ENCODE measurements at regions not wholly inside any gene's neighbourhood (a gene's known extent, or its start where the extent isn't known, plus 50 kb on each side); places are given as distances from the start of the nearest gene placed in this dataset.

DNA sequence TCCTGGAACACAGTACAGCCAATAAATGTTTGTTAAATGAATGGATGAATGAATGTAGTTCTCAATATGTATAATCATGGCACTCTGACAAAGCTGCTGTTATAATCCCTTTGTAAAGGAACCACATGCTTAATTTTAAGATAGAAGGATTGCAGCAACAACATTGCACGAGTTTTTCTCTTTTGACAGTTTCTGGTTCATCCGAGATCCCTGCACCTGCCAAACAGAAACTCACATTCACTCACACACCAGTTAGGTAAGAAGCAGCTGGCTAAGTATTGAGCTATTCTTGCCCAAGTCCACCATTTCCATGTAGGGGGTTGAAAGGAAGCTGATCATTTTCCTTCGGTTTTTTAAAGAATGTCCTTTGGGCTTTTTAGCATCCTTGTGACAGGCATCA lies 133.7 kb upstream of the MAP1B start:
- H3K4me3 ChIP-seq = no peak overlapping the region
- no peaks in the 10 kb centered on the region for H3K36me3 ChIP-seq
- intact Hi-C loops (cut with DNase I) = no loop called here
- H3K9me3 ChIP-seq = no peaks in the 10 kb centered on the region
- TF ChIP-seq CTCF (IDR thresholded peaks at IDR 0.05) = no peak
- peak overlapping the region in 1 of 2 donors; percentile 15 for H3K27ac ChIP-seq
- ATAC-seq (no peak), DNase-seq (no peak)
- no peaks in the 10 kb centered on the region for H3K27me3 ChIP-seq
- peaks cover 0 to 6% of the 10 kb centered on the region in 2 donors for H3K4me1 ChIP-seq

- no peak for TF ChIP-seq CTCF (IDR thresholded peaks at IDR 0.05)
- peak overlapping the region in 1 of 2 donors; percentile 15 for H3K27ac ChIP-seq
- peak; percentile 66 for ATAC-seq
- DNase-seq = no peak
- no peaks in the 10 kb centered on the region for H3K9me3 ChIP-seq
- no peaks in the 10 kb centered on the region for H3K27me3 ChIP-seq
- peaks cover 0 to 6% of the 10 kb centered on the region in 2 donors for H3K4me1 ChIP-seq
- no peaks in the 10 kb centered on the region for H3K36me3 ChIP-seq
- no peak overlapping the region for H3K4me3 ChIP-seq
- intact Hi-C loops (cut with DNase I) = no loop called here
Observed at GRCh38 chr5:71974165-71974564, 133.1 kb upstream of the MAP1B start.

- no peaks in the 10 kb centered on the region for H3K27me3 ChIP-seq
- peaks cover 0 to 6% of the 10 kb centered on the region in 2 donors for H3K4me1 ChIP-seq
- no peak overlapping the region for H3K4me3 ChIP-seq
- ATAC-seq = peak; percentile 71
- H3K36me3 ChIP-seq = no peaks in the 10 kb centered on the region
- TF ChIP-seq CTCF (IDR thresholded peaks at IDR 0.05) = no peak
- H3K9me3 ChIP-seq = no peaks in the 10 kb centered on the region
- peak overlapping the region; percentile 15 to 23 for H3K27ac ChIP-seq
- DNase-seq = no peak
- intact Hi-C loops (cut with DNase I) = no loop called here
Observed at GRCh38 chr5:71974622-71975021, 132.7 kb upstream of the MAP1B start.

DNA sequence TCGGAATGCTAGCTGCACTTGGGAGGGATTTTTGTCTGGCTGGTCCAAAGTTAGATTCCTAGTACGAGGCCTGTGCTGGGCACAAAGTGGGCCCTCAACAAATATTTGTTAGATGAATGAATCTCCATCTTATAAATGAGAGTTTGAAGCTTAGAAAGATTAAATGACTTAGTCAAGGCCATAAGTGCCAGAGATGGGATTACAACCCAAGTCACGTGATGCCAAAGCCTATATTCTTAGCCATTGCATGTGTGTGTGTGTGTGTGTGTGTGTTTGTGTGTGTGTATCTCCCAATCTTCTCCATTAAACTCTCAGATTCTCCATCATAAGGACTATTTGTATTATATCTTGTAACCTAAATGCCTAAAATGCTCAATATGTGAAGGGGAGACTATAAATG lies 130.8 kb upstream of the MAP1B start:
- ATAC-seq = no peak

DNA sequence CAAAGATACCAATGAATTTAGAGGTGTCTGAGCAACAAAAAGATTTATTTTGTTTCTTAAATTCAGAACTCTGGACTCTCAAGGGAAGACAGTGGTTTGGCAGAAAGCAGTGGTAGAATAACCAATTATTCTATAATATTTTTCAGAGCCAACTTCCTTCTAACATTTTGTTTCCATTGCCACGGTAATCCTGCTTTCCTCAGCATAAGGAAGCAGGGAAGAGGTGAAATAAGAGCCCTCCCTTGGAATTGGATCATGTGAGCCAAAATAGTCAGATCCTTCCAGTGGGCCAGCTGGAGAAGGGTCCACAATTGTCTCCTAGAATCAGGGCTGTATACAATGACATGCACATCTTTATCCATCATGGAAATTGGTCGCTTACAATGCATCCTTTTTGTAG lies 130.0 kb upstream of the MAP1B start:
- no peak for ATAC-seq
- peaks cover 0 to 6% of the 10 kb centered on the region in 2 donors for H3K4me1 ChIP-seq
- TF ChIP-seq CTCF (IDR thresholded peaks at IDR 0.05) = no peak
- intact Hi-C loops (cut with DNase I) = no loop called here
- no peak overlapping the region for H3K4me3 ChIP-seq
- H3K27ac ChIP-seq = no peak overlapping the region
- H3K36me3 ChIP-seq = no peaks in the 10 kb centered on the region
- peaks cover 0 to 11% of the 10 kb centered on the region in 2 donors for H3K9me3 ChIP-seq
- no peaks in the 10 kb centered on the region for H3K27me3 ChIP-seq
- DNase-seq = no peak

More for the DNA sequence above, 130.8 kb upstream of the MAP1B start:
- H3K36me3 ChIP-seq = no peaks in the 10 kb centered on the region
- peaks cover 0 to 4% of the 10 kb centered on the region in 2 donors for H3K9me3 ChIP-seq
- intact Hi-C loops (cut with DNase I) = no loop called here
- no peak overlapping the region for H3K4me3 ChIP-seq
- no peak for DNase-seq
- H3K27me3 ChIP-seq = no peaks in the 10 kb centered on the region
- TF ChIP-seq CTCF (IDR thresholded peaks at IDR 0.05) = no peak
- H3K27ac ChIP-seq = no peak overlapping the region
- peaks cover 0 to 6% of the 10 kb centered on the region in 2 donors for H3K4me1 ChIP-seq

Data from left lung (tissue), 4 donors.